Endothelial cell of umbilical vein (primary cell): ENCODE measurements at regions not wholly inside any gene's neighbourhood (a gene's known extent, or its start where the extent isn't known, plus 50 kb on each side); places are given as distances from the start of the nearest gene placed in this dataset.

Experiments used
- BruUV-seq: library from RNA; stranded (reverse); fragments of 400-500 nt; replicated peaks from 2 replicates; lab custom pipeline; 2021; lab: Mats Ljungman, UMichigan
- CTCF ChIA-PET: fragments of 300-600, 350-600 bp; sonication (Branson Sonifier 250); formaldehyde crosslinking; loops from one replicate; lab custom pipeline; 2021; ENCODE audit warnings: antibody characterized with exemption, inconsistent platforms; lab: Charles Lee
- POLR2A ChIA-PET: fragments of 300-600, 350-600 bp; sonication (Branson Sonifier 250); formaldehyde crosslinking; loops from one replicate; lab custom pipeline; 2021; ENCODE audit warnings: antibody characterized with exemption, inconsistent platforms; lab: Charles Lee
- DNase-seq: peaks from one replicate; pipeline ENCODE4 v3.0.0-alpha.2; 2011; ENCODE audit warnings: low read depth, low spot score
- FAIRE-seq: peaks from 2 replicates; lab custom pipeline; 2011; peaks lifted over from hg19 to GRCh38; lab: Jason Lieb, UNC
- H2AFZ ChIP-seq: 2 replicates; pipeline ENCODE4 v1.6.0; 2012; ENCODE audit warnings: low read depth, low read length, control low read depth, inconsistent platforms
- H3K27ac ChIP-seq: 2 replicates; pipeline ENCODE4 v1.5.1; 2011; ENCODE audit warnings: low read depth, mild to moderate bottlenecking, control low read depth, low read length, moderate library complexity; ENCODE audit not compliant: insufficient read depth
- H3K27me3 ChIP-seq, 2 experiments: 2 replicates each; pipeline versions ENCODE4 v1.6.0 to v1.6.1; 2011; ENCODE audit warnings: low read length in 2 of 2, mixed read lengths in 1 of 2; ENCODE audit not compliant: control insufficient read depth in 2 of 2, insufficient read depth in 2 of 2
- H3K36me3 ChIP-seq, 2 experiments: 2 replicates in 1 of 2; 3 replicates in 1 of 2; pipeline ENCODE4 v1.5.1; 2011; ENCODE audit warnings: low read length in 2 of 2, mild to moderate bottlenecking in 1 of 2, moderate library complexity in 1 of 2; ENCODE audit not compliant: control insufficient read depth in 2 of 2, insufficient read depth in 2 of 2; ENCODE audit errors: extremely low read depth in 1 of 2
- H3K4me1 ChIP-seq: 3 replicates; pipeline ENCODE4 v1.5.1; 2011; ENCODE audit warnings: mild to moderate bottlenecking, low read length; ENCODE audit not compliant: control insufficient read depth, insufficient read depth; ENCODE audit errors: extremely low read depth
- H3K4me2 ChIP-seq: 2 replicates; pipeline ENCODE4 v1.6.1; 2011; ENCODE audit warnings: low read length, control low read depth, mixed read lengths; ENCODE audit not compliant: insufficient read depth
- H3K4me3 ChIP-seq, 3 experiments: fragments of 200-600 bp in 1 of 3; sonication (generic), shearing (Covaris generic) in 1 of 3; replicated peaks in 1 of 3; 2 replicates each; pipeline ENCODE4 v1.5.1; 2011 to 2016; ENCODE audit warnings: control low read depth in 3 of 3, low read length in 3 of 3, mild to moderate bottlenecking in 2 of 3, inconsistent platforms in 1 of 3, low read depth in 1 of 3, moderate library complexity in 1 of 3; ENCODE audit not compliant: insufficient read depth in 1 of 3
- H3K79me2 ChIP-seq: 2 replicates; pipeline ENCODE4 v1.6.0; 2012; ENCODE audit warnings: low read length, inconsistent platforms; ENCODE audit not compliant: control insufficient read depth, insufficient read depth
- H3K9ac ChIP-seq: replicated peaks from 2 replicates; pipeline ENCODE3; 2011; ENCODE audit warnings: low read length, control low read depth; ENCODE audit not compliant: insufficient read depth; ENCODE audit errors: extremely low read depth
- H3K9me1 ChIP-seq: replicated peaks from 3 replicates; pipeline ENCODE4 v1.6.0; 2011; ENCODE audit warnings: mild to moderate bottlenecking, low read length; ENCODE audit not compliant: control insufficient read depth, insufficient read depth; ENCODE audit errors: extremely low read depth
- H3K9me3 ChIP-seq: replicated peaks from 2 replicates; pipeline ENCODE4 v1.5.1; 2012; ENCODE audit warnings: low read length, inconsistent platforms; ENCODE audit not compliant: control insufficient read depth, insufficient read depth
- H4K20me1 ChIP-seq: replicated peaks from 2 replicates; pipeline ENCODE3; 2011; ENCODE audit warnings: mild to moderate bottlenecking, low read length; ENCODE audit not compliant: control insufficient read depth, insufficient read depth; ENCODE audit errors: extremely low read depth
- EZH2 ChIP-seq: IDR thresholded peaks from 2 replicates; pipeline ENCODE4 v1.6.1; 2012; ENCODE audit warnings: borderline replicate concordance, low read depth, mild to moderate bottlenecking, moderate library complexity, low read length, inconsistent platforms; ENCODE audit not compliant: severe bottlenecking
- FOS ChIP-seq: IDR thresholded peaks from 2 replicates; pipeline ENCODE4 v1.6.1; 2011; ENCODE audit warnings: mild to moderate bottlenecking, low read length, moderate library complexity, borderline replicate concordance; ENCODE audit not compliant: insufficient read depth
- GATA2 ChIP-seq: IDR thresholded peaks from 2 replicates; pipeline ENCODE4 v1.7.0; 2011; ENCODE audit warnings: low read depth, mild to moderate bottlenecking, moderate library complexity, mixed read lengths, low read length; ENCODE audit not compliant: insufficient read length, insufficient read depth
- JUN ChIP-seq: IDR thresholded peaks from 2 replicates; pipeline ENCODE4 v1.6.1; 2011; ENCODE audit warnings: borderline replicate concordance, low read depth; ENCODE audit not compliant: insufficient read length, insufficient read depth
- MAX ChIP-seq: IDR thresholded peaks from 2 replicates; pipeline ENCODE4 v1.6.1; 2011; ENCODE audit not compliant: insufficient read depth, insufficient read length
- MYC ChIP-seq: IDR thresholded peaks from one replicate; pipeline ENCODE4 v1.6.1; 2011; ENCODE audit warnings: mild to moderate bottlenecking, low read depth, low read length
- POLR2A ChIP-seq: IDR thresholded peaks from 2 replicates; pipeline ENCODE4 v1.6.1; 2012; ENCODE audit warnings: low read depth, mild to moderate bottlenecking, control low read depth, low read length
- POLR2AphosphoS5 ChIP-seq: IDR thresholded peaks from 2 replicates; pipeline ENCODE4 v1.6.1; 2012; ENCODE audit warnings: low read depth, mild to moderate bottlenecking, control low read depth, low read length, moderate library complexity; ENCODE audit not compliant: insufficient read depth
- dilution Hi-C: fragments of 300-500 bp; cut with MboI; formaldehyde crosslinking; loops from one replicate; pipeline ENCODE4 v1.15.0; 2019; ENCODE audit warnings: low sequenced_read_pairs; ENCODE audit not compliant: extremely low pct_ligation_motif_present
- intact Hi-C: fragments of 100-400 bp; cut with micrococcal nuclease; formaldehyde crosslinking; loops from one replicate; pipeline ENCODE4 v1.10.0; 2022
- TF ChIP-seq, protein P1 (sequence below), 2 donors: IDR thresholded peaks; 1 replicate in 1 of 2; 2 replicates in 1 of 2; pipeline ENCODE4 v1.5.1; 2011; ENCODE audit warnings: low read length in 2 of 2, mild to moderate bottlenecking in 2 of 2, moderate library complexity in 2 of 2, control low read depth in 1 of 2, inconsistent platforms in 1 of 2, low read depth in 1 of 2; ENCODE audit not compliant: insufficient read depth in 1 of 2; ENCODE audit errors: extremely low read depth in 1 of 2

DNA sequence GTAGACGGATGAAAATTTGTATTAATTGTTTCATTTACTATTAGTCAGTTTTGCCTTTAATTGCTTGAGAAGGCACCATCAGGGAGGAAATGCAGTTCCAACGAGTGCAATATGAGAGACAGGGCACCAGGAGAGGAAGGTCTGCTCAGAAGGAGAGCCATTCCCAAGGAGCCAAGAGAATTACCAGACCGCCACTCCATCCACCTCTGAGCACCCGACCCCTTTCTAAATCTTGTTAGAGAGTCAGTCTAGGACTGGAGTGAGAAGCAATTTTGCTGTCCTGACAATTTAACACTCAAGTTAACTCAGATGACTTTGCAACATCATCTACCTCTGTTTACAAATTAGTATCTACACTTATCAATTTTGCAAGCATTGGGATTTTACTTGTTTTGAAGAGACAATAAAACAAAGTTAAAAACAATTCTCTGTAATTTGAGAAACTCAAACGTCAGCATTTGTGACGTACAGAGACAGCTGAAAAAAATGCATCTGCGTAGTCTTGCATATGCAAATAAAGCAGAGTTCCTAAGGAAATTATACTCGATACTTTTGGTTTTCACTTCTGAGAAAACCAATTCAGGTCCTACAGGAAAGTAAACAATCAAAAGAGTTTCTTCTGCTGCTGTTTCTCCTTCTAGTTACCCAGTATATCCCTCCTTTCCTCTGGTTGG is 1704.7 kb upstream of the TENM3 start:
- no peak overlapping the region for H3K9ac ChIP-seq
- CTCF ChIA-PET = no interaction called here
- dilution Hi-C loops (no loop called here), intact Hi-C loops (no loop called here)
- H3K9me1 ChIP-seq = no peaks in the 10 kb centered on the region
- no peak for DNase-seq
- H4K20me1 ChIP-seq = no peaks in the 10 kb centered on the region
- H3K79me2 ChIP-seq = no peaks in the 10 kb centered on the region
- H2AFZ ChIP-seq = no peak overlapping the region
- no TSS peak for BruUV-seq
- TF ChIP-seq EZH2 (no peak), GATA2 (no peak), POLR2A (no peak), POLR2AphosphoS5 (no peak), FOS (no peak), MYC (no peak), JUN (no peak), MAX (no peak)
- TF ChIP-seq, protein P1, sequence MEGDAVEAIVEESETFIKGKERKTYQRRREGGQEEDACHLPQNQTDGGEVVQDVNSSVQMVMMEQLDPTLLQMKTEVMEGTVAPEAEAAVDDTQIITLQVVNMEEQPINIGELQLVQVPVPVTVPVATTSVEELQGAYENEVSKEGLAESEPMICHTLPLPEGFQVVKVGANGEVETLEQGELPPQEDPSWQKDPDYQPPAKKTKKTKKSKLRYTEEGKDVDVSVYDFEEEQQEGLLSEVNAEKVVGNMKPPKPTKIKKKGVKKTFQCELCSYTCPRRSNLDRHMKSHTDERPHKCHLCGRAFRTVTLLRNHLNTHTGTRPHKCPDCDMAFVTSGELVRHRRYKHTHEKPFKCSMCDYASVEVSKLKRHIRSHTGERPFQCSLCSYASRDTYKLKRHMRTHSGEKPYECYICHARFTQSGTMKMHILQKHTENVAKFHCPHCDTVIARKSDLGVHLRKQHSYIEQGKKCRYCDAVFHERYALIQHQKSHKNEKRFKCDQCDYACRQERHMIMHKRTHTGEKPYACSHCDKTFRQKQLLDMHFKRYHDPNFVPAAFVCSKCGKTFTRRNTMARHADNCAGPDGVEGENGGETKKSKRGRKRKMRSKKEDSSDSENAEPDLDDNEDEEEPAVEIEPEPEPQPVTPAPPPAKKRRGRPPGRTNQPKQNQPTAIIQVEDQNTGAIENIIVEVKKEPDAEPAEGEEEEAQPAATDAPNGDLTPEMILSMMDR (IDR thresholded peaks at IDR 0.05; ENCODE audit: extremely low read depth in 1 of 2, insufficient read depth in 1 of 2, low read depth in 1 of 2, low read length in 2 of 2) = no peak
- H3K4me2 ChIP-seq = no peak overlapping the region
- H3K27ac ChIP-seq = no peak overlapping the region
- H3K9me3 ChIP-seq = no peaks in the 10 kb centered on the region
- H3K36me3 ChIP-seq = no peaks in the 10 kb centered on the region
- POLR2A ChIA-PET = no interaction called here
- H3K4me1 ChIP-seq = no peaks in the 10 kb centered on the region
- no peak overlapping the region for H3K4me3 ChIP-seq
- H3K27me3 ChIP-seq = no peaks in the 10 kb centered on the region
- no peak for FAIRE-seq
